ENCODE measurements at regions not wholly inside any gene's neighbourhood (a gene's known extent, or its start where the extent isn't known, plus 50 kb on each side); places are given as distances from the start of the nearest gene placed in this dataset.

- TF ChIP-seq CTCF (IDR thresholded peaks at IDR 0.05; ENCODE audit: insufficient read depth, low read length) (no peak), POLR2AphosphoS5 (IDR thresholded peaks at IDR 0.05; ENCODE audit: low read depth) (no peak), REST (IDR thresholded peaks at IDR 0.05; ENCODE audit: insufficient replicate concordance, low read depth) (no peak), GABPA (IDR thresholded peaks at IDR 0.05; ENCODE audit: low read depth) (no peak), SPI1 (IDR thresholded peaks at IDR 0.05; ENCODE audit: borderline replicate concordance, low read depth) (no peak)
Observed at GRCh38 chr5:92676215-92677165, 904.5 kb downstream of the NR2F1-AS1 start.

Measured in HL-60 (cell line).